ENCODE measurements at regions not wholly inside any gene's neighbourhood (a gene's known extent, or its start where the extent isn't known, plus 50 kb on each side); places are given as distances from the start of the nearest gene placed in this dataset.
A peak's percentile ranks its signal among the peaks of the same experiment; 100 is the strongest.

DNA sequence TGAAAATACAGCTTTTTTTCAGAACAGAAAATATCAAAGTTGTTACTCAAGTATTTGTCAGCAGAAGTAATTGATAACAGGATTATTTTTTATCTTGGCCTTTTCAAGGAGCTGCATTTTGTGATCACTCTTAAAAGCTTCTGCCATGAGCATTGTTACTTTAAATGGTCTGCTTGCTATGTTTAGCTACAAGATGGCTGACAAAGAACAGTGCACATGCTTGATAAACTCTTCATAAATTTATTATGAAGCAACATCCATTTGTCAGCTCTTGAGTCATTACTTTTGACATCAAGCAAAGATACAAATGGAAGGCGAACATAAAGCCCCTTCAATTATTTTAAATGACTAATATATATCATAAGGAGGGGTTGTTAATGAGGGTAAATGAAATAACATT lies 205.4 kb upstream of the RPS6KA3 start:
- TF ChIP-seq POLR2A (IDR thresholded peaks at IDR 0.05; ENCODE audit: low read length) (no peak), GATA1 (IDR thresholded peaks at IDR 0.05; ENCODE audit: low read depth, low read length) (no peak)
- no peak for DNase-seq

- DNase-seq = no peak
- TF ChIP-seq GATA1 (IDR thresholded peaks at IDR 0.05; ENCODE audit: low read depth, low read length) (no peak), POLR2A (IDR thresholded peaks at IDR 0.05; ENCODE audit: low read length) (no peak)
Observed at GRCh38 chrX:20471483-20471882, 204.8 kb upstream of the RPS6KA3 start.

- no peak for DNase-seq
- TF ChIP-seq GATA1 (IDR thresholded peaks at IDR 0.05; ENCODE audit: low read depth, low read length) = no peak
- TF ChIP-seq POLR2A (IDR thresholded peaks at IDR 0.05; ENCODE audit: low read length) = no peak
Observed at GRCh38 chrX:20463296-20464075, 196.8 kb upstream of the RPS6KA3 start.

DNA sequence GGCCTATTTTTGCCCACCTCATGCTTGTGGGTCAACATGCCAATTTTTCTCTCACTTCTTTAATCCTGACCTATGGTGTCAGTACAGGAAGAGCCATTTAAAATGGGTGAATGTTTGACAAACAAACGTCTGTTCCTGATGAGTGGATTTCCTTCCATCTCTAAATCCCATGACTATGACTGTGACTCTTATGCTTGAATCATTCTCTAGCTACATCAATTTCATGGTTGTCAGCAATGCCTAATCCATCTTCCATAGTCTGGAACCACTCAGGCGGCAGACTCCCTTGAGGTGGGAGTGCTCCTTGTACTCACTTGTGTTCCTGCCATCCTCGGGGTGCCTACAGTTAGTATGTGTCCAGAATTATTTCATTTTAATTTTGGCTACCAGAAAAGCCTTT lies 194.9 kb upstream of the RPS6KA3 start:
- TF ChIP-seq POLR2A (IDR thresholded peaks at IDR 0.05; ENCODE audit: low read length) (no peak), GATA1 (IDR thresholded peaks at IDR 0.05; ENCODE audit: low read depth, low read length) (no peak)
- DNase-seq = no peak

DNA sequence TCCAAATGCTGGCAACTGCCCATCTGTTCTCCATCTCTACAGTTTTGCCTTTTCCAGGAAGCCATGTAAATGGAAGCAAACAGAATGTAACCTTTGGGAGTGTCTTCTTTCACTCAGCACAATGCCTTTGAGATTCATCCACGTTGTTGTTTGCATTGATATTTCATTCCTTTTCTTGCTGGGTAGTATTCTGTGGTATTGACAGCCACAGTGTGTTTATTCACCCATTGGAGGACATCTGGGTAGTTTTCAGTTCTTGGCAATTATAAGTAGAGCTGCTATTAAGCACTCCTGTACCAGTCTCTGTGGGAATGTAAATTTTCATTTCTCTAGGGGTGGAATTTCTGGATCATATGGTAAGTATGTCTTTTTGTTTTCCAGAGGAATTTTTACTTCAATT lies 194.3 kb upstream of the RPS6KA3 start:
- TF ChIP-seq POLR2A (IDR thresholded peaks at IDR 0.05; ENCODE audit: low read length) = no peak
- TF ChIP-seq GATA1 (IDR thresholded peaks at IDR 0.05; ENCODE audit: low read depth, low read length) = no peak
- no peak for DNase-seq

- no peak for DNase-seq
- TF ChIP-seq POLR2A (IDR thresholded peaks at IDR 0.05; ENCODE audit: low read length) = no peak
- TF ChIP-seq GATA1 (IDR thresholded peaks at IDR 0.05; ENCODE audit: low read depth, low read length) = no peak
Observed at GRCh38 chrX:20459410-20460350, 193.0 kb upstream of the RPS6KA3 start.

- TF ChIP-seq GATA1 (IDR thresholded peaks at IDR 0.05; ENCODE audit: low read depth, low read length) = no peak
- no peak for TF ChIP-seq POLR2A (IDR thresholded peaks at IDR 0.05; ENCODE audit: low read length)
- DNase-seq = no peak
Observed at GRCh38 chrX:20456971-20457370, 190.3 kb upstream of the RPS6KA3 start.

GRCh38 chrX:20455001-20455400 lies 188.3 kb upstream of the RPS6KA3 start:
- TF ChIP-seq POLR2A (IDR thresholded peaks at IDR 0.05; ENCODE audit: low read length) (no peak), GATA1 (IDR thresholded peaks at IDR 0.05; ENCODE audit: low read depth, low read length) (no peak)
- no peak for DNase-seq

- no peak for DNase-seq
Observed at GRCh38 chrX:20454117-20454516, 187.4 kb upstream of the RPS6KA3 start.

GRCh38 chrX:20452487-20452886 lies 185.8 kb upstream of the RPS6KA3 start:
- no peak for DNase-seq
- no peak for TF ChIP-seq POLR2A (IDR thresholded peaks at IDR 0.05; ENCODE audit: low read length)

More at GRCh38 chrX:20454117-20454516, 187.4 kb upstream of the RPS6KA3 start:
- TF ChIP-seq GATA1 (IDR thresholded peaks at IDR 0.05; ENCODE audit: low read depth, low read length) = no peak
- no peak for TF ChIP-seq POLR2A (IDR thresholded peaks at IDR 0.05; ENCODE audit: low read length)

- DNase-seq = no peak
- TF ChIP-seq GATA1 (IDR thresholded peaks at IDR 0.05; ENCODE audit: low read depth, low read length) (no peak), POLR2A (IDR thresholded peaks at IDR 0.05; ENCODE audit: low read length) (no peak)
Observed at GRCh38 chrX:20451929-20452328, 185.2 kb upstream of the RPS6KA3 start.

- TF ChIP-seq POLR2A (IDR thresholded peaks at IDR 0.05; ENCODE audit: low read length) (no peak), GATA1 (IDR thresholded peaks at IDR 0.05; ENCODE audit: low read depth, low read length) (no peak)
- no peak for DNase-seq
Observed at GRCh38 chrX:20445109-20445508, 178.4 kb upstream of the RPS6KA3 start.

GRCh38 chrX:20442597-20442996 lies 175.9 kb upstream of the RPS6KA3 start:
- TF ChIP-seq POLR2A (IDR thresholded peaks at IDR 0.05; ENCODE audit: low read length) = no peak
- TF ChIP-seq GATA1 (IDR thresholded peaks at IDR 0.05; ENCODE audit: low read depth, low read length) = no peak
- peak; percentile 75 to 84 for DNase-seq

DNA sequence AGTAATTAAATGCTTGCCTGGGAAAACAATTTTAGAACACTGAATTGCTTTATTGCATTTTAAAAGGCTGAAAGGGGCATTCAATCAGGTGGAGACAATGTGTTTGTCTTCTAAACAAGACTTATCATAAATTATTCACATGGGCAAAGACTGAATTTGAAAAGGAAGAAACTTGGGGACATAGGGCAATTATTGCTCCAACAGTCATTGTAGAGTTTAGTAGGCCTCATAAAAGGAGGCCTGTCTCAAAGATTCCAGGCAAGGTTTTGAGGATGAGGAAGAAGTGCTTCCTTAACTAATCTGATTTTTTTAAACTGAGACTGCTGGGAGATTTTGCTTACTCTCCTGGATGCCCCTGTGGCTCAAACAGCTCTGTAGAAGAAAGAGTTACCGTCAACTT lies 174.4 kb upstream of the RPS6KA3 start:
- no peak for TF ChIP-seq GATA1 (IDR thresholded peaks at IDR 0.05; ENCODE audit: low read depth, low read length)
- TF ChIP-seq POLR2A (IDR thresholded peaks at IDR 0.05; ENCODE audit: low read length) = no peak
- no peak for DNase-seq
